ENCODE measurements at regions not wholly inside any gene's neighbourhood (a gene's known extent, or its start where the extent isn't known, plus 50 kb on each side); places are given as distances from the start of the nearest gene placed in this dataset.

GRCh38 chr2:239675826-239676715 is 275.3 kb upstream of the HDAC4 start:
- Mint-ChIP-seq H3K27me3 (ENCODE audit: insufficient read depth) (peaks cover 7% of the 10 kb centered on the region), H3K36me3 (ENCODE audit: low read depth) (no peaks in the 10 kb centered on the region), H3K27ac (no peak overlapping the region), H3K4me3 (no peak overlapping the region), H3K9me3 (no peaks in the 10 kb centered on the region), H3K4me1 (ENCODE audit: low read depth) (no peaks in the 10 kb centered on the region)
- no peak for DNase-seq (ENCODE audit: low spot score)
- intact Hi-C loops (cut with micrococcal nuclease): no loop called here

GRCh38 chr2:239674981-239675825 is 274.4 kb upstream of the HDAC4 start:
- H3K27me3 Mint-ChIP-seq (ENCODE audit: insufficient read depth): peaks cover 3% of the 10 kb centered on the region
- DNase-seq (ENCODE audit: low spot score): no peak
- intact Hi-C loops (cut with micrococcal nuclease): no loop called here
- H3K27ac Mint-ChIP-seq: no peak overlapping the region
- no peaks in the 10 kb centered on the region for H3K9me3 Mint-ChIP-seq
- H3K36me3 Mint-ChIP-seq (ENCODE audit: low read depth): no peaks in the 10 kb centered on the region
- H3K4me3 Mint-ChIP-seq: no peak overlapping the region
- no peaks in the 10 kb centered on the region for H3K4me1 Mint-ChIP-seq (ENCODE audit: low read depth)

- no peak for DNase-seq (ENCODE audit: low spot score)
- intact Hi-C loops (cut with micrococcal nuclease): no loop called here
- H3K36me3 Mint-ChIP-seq (ENCODE audit: low read depth): no peaks in the 10 kb centered on the region
- H3K9me3 Mint-ChIP-seq: no peaks in the 10 kb centered on the region
- H3K4me1 Mint-ChIP-seq (ENCODE audit: low read depth): no peaks in the 10 kb centered on the region
- H3K27me3 Mint-ChIP-seq (ENCODE audit: insufficient read depth): peaks cover 3% of the 10 kb centered on the region
- no peak overlapping the region for H3K27ac Mint-ChIP-seq
- no peak overlapping the region for H3K4me3 Mint-ChIP-seq
These were observed 273.5 kb upstream of the HDAC4 start for GRCh38 chr2:239674101-239674980.

- DNase-seq (ENCODE audit: low spot score): no peak
- Mint-ChIP-seq H3K4me1 (ENCODE audit: low read depth) (no peaks in the 10 kb centered on the region), H3K27ac (no peak overlapping the region), H3K36me3 (ENCODE audit: low read depth) (no peaks in the 10 kb centered on the region), H3K4me3 (no peak overlapping the region), H3K9me3 (no peaks in the 10 kb centered on the region), H3K27me3 (ENCODE audit: insufficient read depth) (no peaks in the 10 kb centered on the region)
- intact Hi-C loops (cut with micrococcal nuclease): no loop called here
These were observed 272.8 kb upstream of the HDAC4 start for GRCh38 chr2:239673641-239674040.

- DNase-seq (ENCODE audit: low spot score): no peak
- H3K27me3 Mint-ChIP-seq (ENCODE audit: insufficient read depth): no peaks in the 10 kb centered on the region
- H3K9me3 Mint-ChIP-seq: no peaks in the 10 kb centered on the region
- no peak overlapping the region for H3K4me3 Mint-ChIP-seq
- no peak overlapping the region for H3K27ac Mint-ChIP-seq
- H3K36me3 Mint-ChIP-seq (ENCODE audit: low read depth): no peaks in the 10 kb centered on the region
- no peaks in the 10 kb centered on the region for H3K4me1 Mint-ChIP-seq (ENCODE audit: low read depth)
- intact Hi-C loops (cut with micrococcal nuclease): no loop called here
These were observed 271.4 kb upstream of the HDAC4 start for GRCh38 chr2:239671916-239672849.

GRCh38 chr2:239671471-239671870 is 270.7 kb upstream of the HDAC4 start:
- DNase-seq (ENCODE audit: low spot score): no peak
- intact Hi-C loops (cut with micrococcal nuclease): no loop called here
- H3K36me3 Mint-ChIP-seq (ENCODE audit: low read depth): no peaks in the 10 kb centered on the region
- no peaks in the 10 kb centered on the region for H3K4me1 Mint-ChIP-seq (ENCODE audit: low read depth)
- H3K9me3 Mint-ChIP-seq: no peaks in the 10 kb centered on the region
- H3K27ac Mint-ChIP-seq: no peak overlapping the region
- no peak overlapping the region for H3K4me3 Mint-ChIP-seq
- peaks cover 5% of the 10 kb centered on the region for H3K27me3 Mint-ChIP-seq (ENCODE audit: insufficient read depth)

- Mint-ChIP-seq H3K36me3 (ENCODE audit: low read depth) (no peaks in the 10 kb centered on the region), H3K4me3 (no peak overlapping the region), H3K27ac (no peak overlapping the region), H3K9me3 (no peaks in the 10 kb centered on the region), H3K4me1 (ENCODE audit: low read depth) (no peaks in the 10 kb centered on the region), H3K27me3 (ENCODE audit: insufficient read depth) (peaks cover 5% of the 10 kb centered on the region)
- intact Hi-C loops (cut with micrococcal nuclease): no loop called here
- no peak for DNase-seq (ENCODE audit: low spot score)
These were observed 269.8 kb upstream of the HDAC4 start for GRCh38 chr2:239670463-239671120.

GRCh38 chr2:239669899-239670460 is 269.2 kb upstream of the HDAC4 start:
- Mint-ChIP-seq H3K4me1 (ENCODE audit: low read depth) (no peaks in the 10 kb centered on the region), H3K9me3 (no peaks in the 10 kb centered on the region), H3K27me3 (ENCODE audit: insufficient read depth) (peaks cover 5% of the 10 kb centered on the region), H3K27ac (no peak overlapping the region), H3K4me3 (no peak overlapping the region), H3K36me3 (ENCODE audit: low read depth) (no peaks in the 10 kb centered on the region)
- no peak for DNase-seq (ENCODE audit: low spot score)
- intact Hi-C loops (cut with micrococcal nuclease): no loop called here

GRCh38 chr2:239669181-239669898 is 268.5 kb upstream of the HDAC4 start:
- Mint-ChIP-seq H3K9me3 (no peaks in the 10 kb centered on the region), H3K36me3 (ENCODE audit: low read depth) (no peaks in the 10 kb centered on the region), H3K4me3 (no peak overlapping the region), H3K27me3 (ENCODE audit: insufficient read depth) (peaks cover 5% of the 10 kb centered on the region), H3K27ac (no peak overlapping the region), H3K4me1 (ENCODE audit: low read depth) (no peaks in the 10 kb centered on the region)
- DNase-seq (ENCODE audit: low spot score): no peak
- intact Hi-C loops (cut with micrococcal nuclease): no loop called here

GRCh38 chr2:239668651-239669050 is 267.8 kb upstream of the HDAC4 start:
- H3K36me3 Mint-ChIP-seq (ENCODE audit: low read depth): no peaks in the 10 kb centered on the region
- H3K4me3 Mint-ChIP-seq: no peak overlapping the region
- H3K9me3 Mint-ChIP-seq: no peaks in the 10 kb centered on the region
- H3K27ac Mint-ChIP-seq: no peak overlapping the region
- no peaks in the 10 kb centered on the region for H3K4me1 Mint-ChIP-seq (ENCODE audit: low read depth)
- intact Hi-C loops (cut with micrococcal nuclease): no loop called here
- no peak for DNase-seq (ENCODE audit: low spot score)
- peaks cover 5% of the 10 kb centered on the region for H3K27me3 Mint-ChIP-seq (ENCODE audit: insufficient read depth)

GRCh38 chr2:239668042-239668441 is 267.2 kb upstream of the HDAC4 start:
- intact Hi-C loops (cut with micrococcal nuclease): no loop called here
- peaks cover 10% of the 10 kb centered on the region for H3K27me3 Mint-ChIP-seq (ENCODE audit: insufficient read depth)
- DNase-seq (ENCODE audit: low spot score): no peak
- H3K9me3 Mint-ChIP-seq: no peaks in the 10 kb centered on the region
- no peaks in the 10 kb centered on the region for H3K4me1 Mint-ChIP-seq (ENCODE audit: low read depth)
- H3K27ac Mint-ChIP-seq: no peak overlapping the region
- H3K4me3 Mint-ChIP-seq: no peak overlapping the region
- no peaks in the 10 kb centered on the region for H3K36me3 Mint-ChIP-seq (ENCODE audit: low read depth)

Measured in activated T-helper 1 cell treated with anti-CD3 and anti-CD28 coated beads, Interleukin-12 subunit alpha, Interleukin-12 subunit beta, Interleukin-2, Interleukin-4 antibody, amounts not matched to agents 30 ng/mL and 10 ng/mL and 1 ng/mL, durations not matched to agents 14 hours and 24 hours and 36 hours (primary cell).